ENCODE measurements at regions not wholly inside any gene's neighbourhood (a gene's known extent, or its start where the extent isn't known, plus 50 kb on each side); places are given as distances from the start of the nearest gene placed in this dataset.

GRCh38 chr2:241978670-241979069 is 109.1 kb downstream of the RTP5 start:
- TF ChIP-seq EZH2phosphoT487 (IDR thresholded peaks at IDR 0.05; ENCODE audit: borderline replicate concordance, low read depth, low read length) (no peak), CTCF (conservative IDR thresholded peaks at IDR 0.05; ENCODE audit: low read length) (no peak)
- H3K4me3 ChIP-seq (ENCODE audit: low read depth, low read length, poor library complexity, severe bottlenecking): no peak overlapping the region

GRCh38 chr2:241980193-241980592 is 110.7 kb downstream of the RTP5 start:
- Histone ChIP-seq H3K4me1 (ENCODE audit: insufficient read depth, low read length, poor library complexity, severe bottlenecking) (no peaks in the 10 kb centered on the region), H3K79me2 (ENCODE audit: insufficient read depth, low read depth, low read length) (no peaks in the 10 kb centered on the region), H3K4me2 (ENCODE audit: low read length) (no peak overlapping the region), H3K36me3 (ENCODE audit: insufficient read depth, low read length) (no peaks in the 10 kb centered on the region), H3K9me3 (ENCODE audit: low read length) (no peaks in the 10 kb centered on the region), H3K9me2 (ENCODE audit: insufficient read depth, low read length) (no peaks in the 10 kb centered on the region), H4K20me1 (ENCODE audit: insufficient read depth, low read length) (no peaks in the 10 kb centered on the region), H3K4me3 (ENCODE audit: low read depth, low read length, poor library complexity, severe bottlenecking) (no peak overlapping the region), H3K27ac (ENCODE audit: low read depth, low read length, poor library complexity, severe bottlenecking) (no peak overlapping the region), H2AFZ (ENCODE audit: low read length) (no peak overlapping the region)
- ChIA-PET POLR2A (no interaction called here), CTCF (ENCODE audit: unreplicated experiment) (no interaction called here)
- intact Hi-C loops (cut with micrococcal nuclease; ENCODE audit: unreplicated experiment): no loop called here
- TF ChIP-seq EZH2phosphoT487 (IDR thresholded peaks at IDR 0.05; ENCODE audit: borderline replicate concordance, low read depth, low read length): no peak
- no TSS peak for BruUV-seq (replicated peaks)
- DNase-seq (ENCODE audit: low spot score): no peak

More at GRCh38 chr2:241978670-241979069, 109.1 kb downstream of the RTP5 start:
- no peak for DNase-seq (ENCODE audit: low spot score)
- H3K9me3 ChIP-seq (ENCODE audit: low read length): no peaks in the 10 kb centered on the region
- intact Hi-C loops (cut with micrococcal nuclease; ENCODE audit: unreplicated experiment): no loop called here
- peaks cover 2% of the 10 kb centered on the region; the same call in 1 of the 2 replicates for H3K36me3 ChIP-seq (ENCODE audit: insufficient read depth, low read length)
- H3K4me2 ChIP-seq (ENCODE audit: low read length): no peak overlapping the region
- no peak overlapping the region for H3K27ac ChIP-seq (ENCODE audit: low read depth, low read length, poor library complexity, severe bottlenecking)
- no peaks in the 10 kb centered on the region for H3K9me2 ChIP-seq (ENCODE audit: insufficient read depth, low read length)
- CTCF ChIA-PET (ENCODE audit: unreplicated experiment): no interaction called here
- BruUV-seq (replicated peaks): no TSS peak
- H3K4me1 ChIP-seq (ENCODE audit: insufficient read depth, low read length, poor library complexity, severe bottlenecking): no peaks in the 10 kb centered on the region
- no peaks in the 10 kb centered on the region for H4K20me1 ChIP-seq (ENCODE audit: insufficient read depth, low read length)
- no peak overlapping the region for H2AFZ ChIP-seq (ENCODE audit: low read length)
- H3K79me2 ChIP-seq (ENCODE audit: insufficient read depth, low read depth, low read length): no peaks in the 10 kb centered on the region
- POLR2A ChIA-PET: interaction anchor here (0.6 kb wide), 1 partner anchor 59 kb away, joined by 4 read pairs; no protein-coding TSS in a partner anchor

- no peak for TF ChIP-seq CTCF (conservative IDR thresholded peaks at IDR 0.05; ENCODE audit: low read length)
- no peak for TF ChIP-seq EZH2phosphoT487 (IDR thresholded peaks at IDR 0.05; ENCODE audit: borderline replicate concordance, low read depth, low read length)
- Histone ChIP-seq H4K20me1 (ENCODE audit: insufficient read depth, low read length) (no peaks in the 10 kb centered on the region), H3K9me2 (ENCODE audit: insufficient read depth, low read length) (no peaks in the 10 kb centered on the region), H3K4me3 (ENCODE audit: low read depth, low read length, poor library complexity, severe bottlenecking) (no peak overlapping the region), H2AFZ (ENCODE audit: low read length) (no peak overlapping the region), H3K36me3 (ENCODE audit: insufficient read depth, low read length) (no peaks in the 10 kb centered on the region), H3K79me2 (ENCODE audit: insufficient read depth, low read depth, low read length) (no peaks in the 10 kb centered on the region), H3K4me1 (ENCODE audit: insufficient read depth, low read length, poor library complexity, severe bottlenecking) (no peaks in the 10 kb centered on the region), H3K9me3 (ENCODE audit: low read length) (no peaks in the 10 kb centered on the region), H3K27ac (ENCODE audit: low read depth, low read length, poor library complexity, severe bottlenecking) (no peak overlapping the region), H3K4me2 (ENCODE audit: low read length) (no peak overlapping the region)
- no peak for DNase-seq (ENCODE audit: low spot score)
- intact Hi-C loops (cut with micrococcal nuclease; ENCODE audit: unreplicated experiment): no loop called here
- POLR2A ChIA-PET: no interaction called here
- CTCF ChIA-PET (ENCODE audit: unreplicated experiment): no interaction called here
- BruUV-seq (replicated peaks): no TSS peak
Measured at GRCh38 chr2:241981076-241981700, 111.7 kb downstream of the RTP5 start.
